ENCODE measurements at regions not wholly inside any gene's neighbourhood (a gene's known extent, or its start where the extent isn't known, plus 50 kb on each side); places are given as distances from the start of the nearest gene placed in this dataset.
"Not testable (repeated sequence)": the region's sequence is repeated elsewhere in the genome, so short reads cannot be mapped to it uniquely, and the experiment has no call there.

DNA sequence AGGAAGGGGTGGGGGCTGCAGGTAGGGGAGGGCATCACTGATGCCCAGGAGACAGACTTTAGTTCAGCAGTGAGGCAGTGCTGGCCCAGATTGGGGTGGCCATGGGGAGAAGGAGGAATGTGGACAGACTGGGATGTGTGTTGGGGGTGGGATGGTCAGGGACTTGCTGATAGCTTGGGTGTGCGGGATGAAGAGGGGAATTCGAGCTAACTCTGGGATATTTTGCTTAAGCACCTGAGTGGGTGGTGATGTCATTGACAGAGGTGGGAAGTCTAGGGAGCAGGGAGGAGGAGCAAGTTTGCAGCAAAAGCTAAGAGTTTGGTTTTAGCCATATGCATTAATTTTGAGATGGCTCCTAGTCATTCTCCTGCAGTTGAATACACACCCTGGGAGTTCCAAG is 207.5 kb downstream of the RPLP1 start:
- no peak for DNase-seq

DNA sequence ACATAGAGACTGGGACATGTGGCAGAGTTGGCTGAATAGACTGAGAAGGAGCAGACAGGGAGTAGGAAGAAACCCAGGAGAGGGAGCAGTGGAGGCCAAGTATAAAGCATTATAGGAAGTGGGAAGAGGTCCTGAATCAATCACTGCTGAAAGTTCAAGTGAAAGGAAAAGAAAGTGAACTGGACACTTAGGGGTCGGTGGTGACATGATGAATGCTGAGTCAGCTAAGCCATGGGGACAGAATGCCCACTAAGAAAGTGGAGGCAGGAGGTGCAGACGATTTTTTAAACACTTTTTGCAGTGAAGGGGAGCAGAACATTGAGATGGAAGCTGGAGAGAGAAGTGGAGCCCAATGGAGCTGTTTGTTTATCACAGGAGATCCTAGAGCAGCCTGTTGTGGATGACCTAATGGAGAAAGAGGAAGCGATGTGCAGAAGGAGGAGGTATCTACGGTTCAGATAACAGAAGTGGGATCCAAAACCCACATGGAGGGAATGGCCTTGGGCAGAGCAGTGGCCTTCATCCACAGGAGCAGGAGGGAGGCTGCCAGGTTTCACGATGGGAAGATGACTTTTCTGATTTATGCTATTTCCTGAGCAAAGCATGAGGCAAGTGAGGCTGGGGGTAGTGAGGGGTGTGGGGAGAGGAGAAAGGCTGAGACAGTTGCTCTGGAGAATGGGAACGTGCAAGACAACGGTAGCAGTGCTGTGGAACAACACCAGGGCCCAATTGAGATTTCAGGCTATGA is 208.2 kb downstream of the RPLP1 start:
- DNase-seq = no peak

DNA sequence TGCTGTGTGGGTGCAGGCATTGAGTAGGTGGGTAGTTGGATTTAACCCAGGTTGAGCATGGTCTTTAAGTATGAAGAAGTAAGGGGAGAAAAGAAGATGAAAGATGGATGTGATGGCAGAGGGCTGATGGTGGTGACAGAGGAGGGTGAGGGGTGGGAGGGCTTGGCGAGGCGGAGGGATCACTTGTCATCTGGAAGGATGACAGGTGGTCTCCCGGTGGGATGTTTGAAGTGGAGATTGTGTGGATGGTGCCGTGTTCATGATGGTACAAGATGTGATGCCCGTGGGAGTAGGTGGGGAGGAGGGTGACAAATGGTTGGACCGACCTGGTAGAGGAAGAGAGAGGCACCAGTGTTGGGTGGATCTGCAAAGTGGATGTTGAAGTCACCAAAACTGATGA is 208.8 kb downstream of the RPLP1 start:
- DNase-seq = no peak

DNA sequence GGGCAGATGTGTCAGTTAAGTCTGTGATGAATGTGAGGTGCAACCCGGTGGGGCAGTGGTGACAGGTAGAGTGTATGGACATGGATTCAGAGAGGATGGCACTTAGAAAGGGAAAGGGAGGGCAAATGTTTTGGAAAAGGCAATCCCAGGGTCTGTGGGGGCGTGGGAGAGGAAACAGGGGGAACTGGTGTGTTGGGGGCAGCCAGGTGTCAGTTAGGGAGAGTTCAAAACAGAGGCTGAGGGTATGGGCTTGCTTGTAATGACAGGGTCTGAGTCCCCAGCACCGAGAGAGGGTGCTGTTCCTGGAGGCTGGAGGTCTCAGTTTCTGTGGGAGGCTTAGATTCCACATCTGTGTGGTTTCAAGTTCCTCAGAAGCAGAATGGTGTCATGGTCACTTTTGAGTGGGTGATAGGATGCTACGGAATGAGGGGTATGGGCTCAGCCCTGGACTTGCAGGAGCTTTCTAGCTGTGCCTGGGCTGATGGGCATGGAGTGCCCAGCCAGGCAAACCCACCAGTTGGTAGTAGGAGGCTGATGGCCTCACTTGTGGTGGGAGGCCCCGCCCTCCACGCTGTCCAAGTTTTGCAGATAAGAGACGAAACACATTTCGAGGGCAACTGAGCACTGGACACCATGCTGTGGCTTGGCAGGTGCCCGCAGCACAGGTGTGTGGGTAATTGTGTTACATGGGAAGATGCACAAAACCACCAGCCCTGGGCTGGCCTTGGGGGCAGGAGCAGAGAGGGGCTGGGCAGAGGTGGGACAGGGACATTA is 209.4 kb downstream of the RPLP1 start:
- DNase-seq = no peak

DNA sequence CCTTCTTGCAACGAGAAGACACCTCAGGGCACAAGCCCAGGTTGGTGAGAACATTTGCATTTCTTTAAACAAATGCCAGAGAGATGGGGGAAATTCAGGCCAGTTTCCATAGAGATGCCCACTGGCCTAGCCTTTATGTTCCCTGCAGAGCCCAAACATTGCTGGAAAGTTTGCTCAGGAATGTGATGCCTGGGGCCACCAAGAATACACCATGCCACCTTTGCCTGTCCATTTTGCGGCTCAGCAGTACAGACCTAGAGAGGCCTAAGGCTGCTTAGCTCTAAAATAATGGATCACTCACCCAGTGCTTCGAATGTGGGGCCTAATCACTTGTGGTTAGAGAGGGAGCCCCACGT is 210.0 kb downstream of the RPLP1 start:
- no peak for DNase-seq

DNA sequence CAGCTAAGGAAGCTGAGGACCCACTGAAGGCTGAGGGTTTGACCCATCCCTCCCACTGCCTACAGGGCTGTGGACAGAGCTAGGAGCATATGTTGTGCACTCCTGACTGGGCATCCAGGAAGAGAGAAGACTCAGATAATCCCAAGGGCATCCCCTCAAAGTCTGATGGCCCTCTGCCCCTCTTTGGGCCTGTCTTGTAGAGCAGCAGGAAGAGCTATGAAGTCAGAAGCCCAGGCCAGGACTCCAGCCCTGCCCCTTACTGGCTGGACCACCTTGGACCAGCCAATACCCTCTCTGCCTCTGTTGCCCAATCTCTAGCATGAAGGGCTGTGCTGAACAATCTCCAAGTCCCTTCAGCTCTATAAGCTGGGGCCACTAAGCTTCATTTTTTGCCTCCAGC is 210.8 kb downstream of the RPLP1 start:
- DNase-seq = no peak

DNA sequence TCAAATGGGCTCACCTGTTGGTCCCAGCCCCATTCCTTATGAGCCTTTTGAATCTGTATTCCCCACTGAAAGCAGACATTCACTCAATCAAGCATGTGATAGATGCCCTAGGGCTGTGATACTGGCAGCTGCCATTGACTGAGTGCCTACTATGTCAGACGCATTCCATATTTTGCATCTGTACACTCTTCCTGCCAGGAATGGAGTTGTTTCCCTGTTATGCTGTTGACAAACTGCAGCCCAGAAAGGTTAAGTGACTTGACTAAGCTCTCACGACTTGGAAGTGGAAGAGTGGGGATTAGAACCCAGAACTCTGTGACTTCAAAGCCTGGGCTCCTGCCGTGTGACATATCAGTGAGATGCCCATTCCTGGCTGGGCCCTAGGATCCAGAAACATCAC is 211.4 kb downstream of the RPLP1 start:
- DNase-seq = no peak

DNA sequence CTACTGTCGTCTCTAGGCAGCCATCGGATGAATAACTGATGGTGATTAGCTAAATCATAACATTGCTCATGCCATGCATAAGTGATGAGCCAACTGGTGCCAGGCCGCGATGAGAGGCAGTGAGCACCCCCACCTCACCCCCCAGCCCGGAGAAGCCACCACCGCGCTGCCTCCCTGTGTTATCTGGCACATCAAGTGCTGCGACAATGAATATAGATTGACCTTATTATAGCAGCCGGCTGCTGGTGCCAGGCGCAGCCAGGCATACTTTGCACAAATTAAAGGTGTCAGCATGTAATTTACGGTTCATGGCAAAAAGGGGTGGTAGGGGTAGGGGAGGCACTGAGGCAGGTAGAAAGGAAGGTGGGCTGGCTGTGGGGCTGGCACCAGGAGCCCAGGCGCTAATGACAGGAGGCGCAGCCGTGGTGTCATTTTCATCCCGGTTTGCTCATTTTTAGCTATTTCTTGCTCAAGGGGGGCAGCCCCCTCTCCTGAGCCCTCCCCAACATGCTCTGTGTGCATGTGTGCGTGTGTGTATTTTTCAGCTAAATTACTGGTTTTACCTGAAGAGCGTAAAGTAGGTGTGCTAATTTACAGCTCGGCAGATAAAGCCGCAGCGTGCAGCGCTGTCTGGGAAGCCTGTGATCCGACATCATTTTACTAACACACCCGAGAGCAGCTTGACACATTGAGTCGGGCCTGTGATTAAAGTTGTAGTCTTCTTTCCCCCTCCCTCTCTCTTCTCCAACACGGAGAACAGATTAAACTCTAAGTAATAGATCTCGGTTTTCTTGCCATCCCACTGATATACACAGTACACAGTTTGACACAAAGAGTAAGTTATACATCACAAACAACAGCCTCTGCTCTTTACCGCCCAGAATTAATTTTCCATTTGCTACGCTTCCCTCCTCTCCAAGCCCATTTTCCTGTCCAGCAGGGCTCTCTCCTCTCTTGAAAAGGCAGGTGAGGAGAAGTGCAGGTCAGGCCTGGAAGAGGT is 212.3 kb downstream of the RPLP1 start:
- no peak for DNase-seq

DNA sequence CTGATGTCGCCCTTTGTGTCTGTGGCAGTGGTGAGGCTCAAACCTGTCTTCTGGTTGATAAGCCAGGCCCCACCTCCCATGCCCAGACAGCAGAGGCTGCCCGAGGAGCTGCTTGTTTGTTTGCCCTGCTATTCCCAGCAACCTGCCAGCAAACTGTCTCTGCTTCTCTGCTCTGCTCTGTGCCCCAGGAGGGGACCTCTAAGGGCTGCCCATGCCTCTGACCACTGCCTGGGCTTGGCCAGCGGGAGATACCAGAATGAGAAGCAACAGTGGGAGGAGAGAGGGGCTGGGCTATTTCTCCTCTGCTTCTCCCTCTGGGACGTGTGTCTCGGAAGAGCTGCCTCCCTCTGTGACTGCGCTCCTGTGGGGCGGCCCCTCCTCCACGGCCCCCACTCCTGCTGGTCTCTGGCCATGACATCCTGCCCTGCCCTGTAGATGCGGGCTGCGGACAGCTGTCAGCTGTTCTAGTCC is 213.1 kb downstream of the RPLP1 start:
- no peak for DNase-seq

DNA sequence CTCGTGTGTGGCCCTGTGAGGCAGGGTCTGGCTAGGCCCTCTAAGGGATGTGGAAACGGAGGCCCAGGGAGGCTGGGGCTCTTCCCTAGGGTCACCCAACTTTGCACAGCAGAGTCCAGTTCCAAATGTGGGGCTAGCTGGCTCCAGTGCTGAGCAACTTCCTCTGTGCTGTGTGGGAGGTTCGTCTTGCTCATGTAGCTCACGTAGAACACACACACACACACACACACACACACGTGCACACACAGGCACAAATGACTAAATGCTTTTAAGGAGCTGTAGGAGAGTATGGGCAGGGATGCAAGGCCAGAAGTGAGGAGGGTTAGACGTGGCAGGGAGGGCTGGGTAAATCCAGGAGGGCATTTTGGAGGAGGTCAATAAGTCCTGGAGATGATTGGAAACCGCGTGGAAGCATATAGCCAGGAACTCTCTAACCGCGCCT is 213.8 kb downstream of the RPLP1 start:
- DNase-seq = no peak

DNA sequence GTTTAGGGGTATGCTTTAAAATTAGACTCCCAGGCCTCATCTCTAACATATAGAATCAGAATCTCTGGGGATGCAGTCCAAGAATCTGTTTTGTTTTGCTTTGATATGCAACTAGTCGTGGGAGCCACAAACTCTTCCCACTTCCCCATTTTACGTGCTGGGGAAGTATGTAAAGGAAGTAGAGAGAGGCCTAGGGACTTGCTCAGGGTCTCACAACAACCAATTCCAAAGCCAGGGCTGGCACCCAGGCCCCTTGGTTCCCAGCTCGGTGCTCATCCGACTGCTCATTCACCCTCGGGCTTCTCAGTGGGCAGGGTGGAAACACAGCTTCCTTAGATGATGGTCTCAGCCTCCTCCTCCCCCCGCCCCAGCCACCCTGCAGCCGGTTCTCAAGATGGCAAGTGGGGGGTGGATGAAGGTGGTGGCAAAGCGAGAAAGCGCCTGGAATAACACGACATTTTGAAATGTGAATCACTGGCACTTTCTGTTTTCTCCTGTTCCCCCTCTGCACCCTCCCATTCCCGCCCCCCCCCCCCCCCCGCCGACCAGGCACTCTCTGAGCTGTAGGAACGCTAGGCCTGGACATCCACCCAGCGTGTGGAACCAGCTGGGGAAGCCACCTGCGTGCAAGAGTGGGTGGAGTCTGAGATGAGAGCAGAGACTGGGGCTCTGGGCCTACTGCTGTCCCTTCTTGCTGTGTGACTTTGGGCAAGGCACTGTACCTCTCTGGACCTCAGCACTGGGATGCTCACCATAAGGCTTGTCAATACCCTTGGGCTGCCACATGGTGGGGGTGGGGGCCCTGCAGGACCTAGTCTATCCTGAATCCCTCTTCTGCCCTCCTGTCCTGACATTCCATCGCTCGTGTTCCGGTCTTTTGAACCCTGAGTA is 214.5 kb downstream of the RPLP1 start:
- DNase-seq = no peak

DNA sequence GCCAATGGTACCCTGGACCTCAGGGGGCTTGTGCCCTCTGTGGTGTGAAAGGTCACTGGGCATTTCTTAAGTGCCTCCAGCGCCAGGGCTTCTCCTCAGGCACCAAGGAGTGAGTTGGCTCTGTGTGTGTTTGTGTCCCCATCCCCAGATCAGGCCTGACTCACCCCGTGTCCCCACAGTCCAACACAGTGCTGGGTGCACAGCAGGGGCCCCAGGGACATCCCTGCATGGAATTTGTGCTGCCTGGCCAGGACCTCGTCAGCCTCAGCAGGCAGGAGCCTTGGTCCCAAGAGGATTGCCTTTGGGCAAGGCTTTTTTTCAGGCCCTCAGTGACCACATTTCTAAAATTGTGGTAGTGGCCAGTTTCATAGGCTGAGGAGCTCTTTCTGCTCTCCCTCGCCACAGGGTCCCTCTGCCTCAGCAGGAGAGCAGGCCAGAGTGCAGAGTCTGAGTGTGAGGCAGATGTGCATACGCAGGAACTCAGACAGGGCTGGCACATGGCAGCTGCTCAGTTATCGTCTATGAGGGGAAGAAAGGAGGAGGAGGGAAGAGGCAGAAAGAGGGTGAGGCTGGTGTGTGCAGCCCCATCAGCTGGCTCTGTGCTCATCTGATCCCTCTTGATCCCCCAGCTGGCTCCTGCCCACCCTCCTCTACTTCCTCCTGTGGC is 215.6 kb downstream of the RPLP1 start:
- no peak for DNase-seq

DNA sequence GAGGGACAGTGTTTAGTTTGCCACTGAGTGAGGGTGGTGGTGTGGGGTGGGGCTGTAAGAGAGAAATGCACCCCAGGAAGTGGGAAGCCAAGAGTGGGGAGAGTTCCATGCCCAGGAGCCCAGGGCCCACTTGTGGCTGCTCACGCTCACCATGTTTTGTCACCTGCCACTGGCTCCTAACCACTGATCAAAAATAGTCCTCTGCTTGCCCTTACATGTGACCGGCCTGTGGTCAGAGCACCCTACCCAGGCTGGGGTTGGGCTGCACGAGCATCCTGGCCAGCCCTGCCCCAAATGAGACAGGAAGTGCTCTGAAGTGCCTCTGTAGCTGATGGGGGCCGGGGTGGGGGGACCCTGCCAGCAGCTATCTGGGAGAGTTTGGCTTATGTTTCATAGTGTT is 216.3 kb downstream of the RPLP1 start:
- no peak for DNase-seq

DNA sequence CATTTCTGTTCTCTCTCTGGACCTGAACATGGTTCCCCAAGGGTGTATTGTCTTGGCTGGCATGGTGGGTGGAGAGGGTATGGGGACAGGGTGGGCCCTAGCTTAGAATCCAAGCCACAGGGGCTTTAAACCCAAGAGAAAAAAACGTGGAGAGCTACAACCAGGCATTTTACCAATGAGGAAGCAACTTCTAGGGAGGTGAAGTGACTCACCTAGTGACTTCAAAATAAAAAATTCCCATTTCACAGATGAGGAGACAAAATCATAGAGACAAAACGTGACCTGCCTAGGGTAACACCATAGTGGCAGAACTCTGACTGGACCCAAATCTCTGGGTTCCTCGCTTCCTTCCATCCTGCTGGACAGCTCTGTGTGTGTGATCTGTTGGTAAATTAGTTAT is 216.8 kb downstream of the RPLP1 start:
- no peak for DNase-seq

DNA sequence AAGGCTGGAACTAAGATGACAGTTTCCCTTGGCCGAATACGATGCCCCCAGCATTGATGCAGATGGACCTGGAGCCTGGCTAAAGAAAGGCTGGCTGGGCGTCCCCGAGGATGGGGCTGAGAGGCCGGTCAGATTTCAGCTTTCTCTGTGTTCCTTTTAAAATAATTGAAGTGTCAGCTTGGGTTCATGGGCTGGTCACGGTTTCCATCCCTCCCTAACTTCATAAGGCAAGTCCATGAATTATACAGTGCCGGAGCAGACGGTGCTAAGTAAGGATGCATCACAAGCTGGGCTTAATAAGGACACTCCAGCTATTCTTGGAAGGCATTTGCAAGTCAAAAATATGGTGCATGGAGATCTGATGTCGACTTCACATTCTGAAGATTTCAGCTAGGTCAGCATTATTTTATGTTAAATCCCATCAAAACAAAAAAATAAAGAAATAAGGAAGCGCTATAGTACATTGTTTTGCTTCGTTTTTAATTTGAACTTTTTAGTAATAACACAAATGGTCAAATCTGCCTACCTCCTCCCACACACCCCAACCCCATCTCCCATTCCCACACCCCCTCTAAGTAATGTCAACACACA is 220.8 kb downstream of the RPLP1 start:
- DNase-seq = no peak

DNA sequence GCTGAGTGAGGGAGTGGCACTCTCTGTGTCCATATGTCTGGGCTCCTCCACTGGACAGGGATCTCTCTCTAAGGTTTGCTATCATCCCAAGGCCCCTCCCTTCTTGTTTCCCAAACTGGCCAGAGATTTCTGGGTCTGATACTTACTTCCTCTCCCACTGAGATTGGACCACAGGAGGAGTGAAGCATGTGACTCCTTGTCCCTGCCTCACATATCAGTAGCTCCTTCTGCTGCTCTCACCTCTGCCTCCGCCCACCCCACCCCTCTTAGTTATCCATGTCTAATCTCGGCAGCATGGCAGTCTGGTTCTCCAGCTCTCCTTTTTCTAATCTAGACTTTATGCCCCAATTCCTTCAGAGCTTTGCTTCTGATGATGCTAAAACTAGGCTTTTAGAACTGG is 223.1 kb downstream of the RPLP1 start:
- no peak for DNase-seq

DNA sequence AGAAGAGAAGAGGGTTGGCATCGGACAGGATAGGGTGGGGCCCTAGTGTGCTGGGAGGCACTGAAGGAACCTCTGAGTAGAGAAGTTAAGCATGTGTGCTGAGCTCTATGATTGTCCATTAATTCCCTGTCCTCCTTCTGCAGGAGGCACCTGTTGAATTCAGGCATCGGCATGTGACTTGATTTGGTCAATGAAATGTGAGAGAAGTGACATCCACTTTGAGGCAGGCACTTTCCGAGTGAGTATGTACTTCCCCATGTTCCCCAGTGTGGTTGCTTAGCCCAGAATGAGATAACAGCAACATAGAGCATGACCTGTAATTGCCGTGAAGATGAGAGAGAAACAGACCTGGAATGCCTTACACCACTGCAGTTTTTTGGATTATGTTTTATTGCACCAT is 224.8 kb downstream of the RPLP1 start:
- DNase-seq = no peak

DNA sequence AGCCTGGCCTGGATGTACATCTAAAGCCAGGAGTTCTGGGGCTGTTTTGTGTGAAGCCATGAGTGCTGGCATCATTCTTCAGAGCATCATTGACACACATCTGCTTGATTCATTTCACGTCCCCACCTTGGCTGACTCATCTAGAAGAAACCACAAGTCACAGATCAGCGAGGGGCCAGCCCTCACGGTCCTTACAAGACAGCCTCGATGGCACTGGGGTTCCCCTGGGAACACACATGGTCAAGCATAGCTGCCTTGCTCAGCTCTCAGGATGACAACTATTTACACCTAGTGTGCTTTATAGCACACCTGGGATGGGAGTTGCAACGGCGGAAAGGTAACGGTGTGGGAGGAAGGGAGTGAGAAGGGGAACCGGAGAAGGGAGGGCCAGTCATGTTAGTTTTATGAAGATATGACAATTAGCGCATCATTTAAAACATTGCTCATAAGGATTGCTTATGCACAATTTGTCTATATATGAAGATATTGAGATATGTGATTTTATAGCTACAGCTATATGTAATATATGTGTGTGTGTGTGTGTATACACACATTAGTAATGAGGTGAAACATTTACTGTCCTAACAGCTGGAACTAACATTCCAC is 227.1 kb downstream of the RPLP1 start:
- DNase-seq = no peak

DNA sequence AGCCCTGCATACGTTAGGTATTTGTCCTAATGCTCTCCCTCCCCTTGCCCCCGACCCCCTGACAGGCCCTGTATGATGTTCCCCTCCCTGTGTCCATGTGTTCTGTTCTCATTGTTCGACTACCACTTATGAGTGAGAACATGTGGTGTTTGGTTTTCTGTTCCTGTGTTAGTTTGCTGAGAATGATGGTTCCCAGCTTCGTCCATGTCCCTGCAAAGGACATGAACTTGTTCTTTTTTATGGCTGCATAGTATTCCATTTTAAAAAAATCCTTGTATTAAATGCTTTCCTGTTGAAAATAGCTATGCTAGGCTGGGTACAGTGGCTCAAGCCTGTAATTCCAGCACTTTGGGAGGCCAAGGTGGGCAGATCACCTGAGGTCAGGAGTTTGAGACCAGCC is 232.2 kb downstream of the RPLP1 start:
- not testable (repeated sequence) for DNase-seq

Data from GOT3 (cell line).